ENCODE measurements at regions not wholly inside any gene's neighbourhood (a gene's known extent, or its start where the extent isn't known, plus 50 kb on each side); places are given as distances from the start of the nearest gene placed in this dataset.
"Not testable (repeated sequence)": the region's sequence is repeated elsewhere in the genome, so short reads cannot be mapped to it uniquely, and the experiment has no call there.

GRCh38 chr13:44727591-44727990 is 151.5 kb upstream of the TSC22D1 start:
- not testable (repeated sequence) for TF ChIP-seq EZH2 (IDR thresholded peaks at IDR 0.05; ENCODE audit: borderline replicate concordance, low read depth, low read length, severe bottlenecking); POLR2A (IDR thresholded peaks at IDR 0.05; ENCODE audit: low read depth, low read length); GATA2 (IDR thresholded peaks at IDR 0.05; ENCODE audit: insufficient read depth, insufficient read length, low read depth, low read length); POLR2AphosphoS5 (IDR thresholded peaks at IDR 0.05; ENCODE audit: insufficient read depth, low read depth, low read length); MYC (IDR thresholded peaks at IDR 0.05; ENCODE audit: low read depth, low read length); JUN (IDR thresholded peaks at IDR 0.05; ENCODE audit: borderline replicate concordance, insufficient read depth, insufficient read length, low read depth)
- TF ChIP-seq, protein P1, sequence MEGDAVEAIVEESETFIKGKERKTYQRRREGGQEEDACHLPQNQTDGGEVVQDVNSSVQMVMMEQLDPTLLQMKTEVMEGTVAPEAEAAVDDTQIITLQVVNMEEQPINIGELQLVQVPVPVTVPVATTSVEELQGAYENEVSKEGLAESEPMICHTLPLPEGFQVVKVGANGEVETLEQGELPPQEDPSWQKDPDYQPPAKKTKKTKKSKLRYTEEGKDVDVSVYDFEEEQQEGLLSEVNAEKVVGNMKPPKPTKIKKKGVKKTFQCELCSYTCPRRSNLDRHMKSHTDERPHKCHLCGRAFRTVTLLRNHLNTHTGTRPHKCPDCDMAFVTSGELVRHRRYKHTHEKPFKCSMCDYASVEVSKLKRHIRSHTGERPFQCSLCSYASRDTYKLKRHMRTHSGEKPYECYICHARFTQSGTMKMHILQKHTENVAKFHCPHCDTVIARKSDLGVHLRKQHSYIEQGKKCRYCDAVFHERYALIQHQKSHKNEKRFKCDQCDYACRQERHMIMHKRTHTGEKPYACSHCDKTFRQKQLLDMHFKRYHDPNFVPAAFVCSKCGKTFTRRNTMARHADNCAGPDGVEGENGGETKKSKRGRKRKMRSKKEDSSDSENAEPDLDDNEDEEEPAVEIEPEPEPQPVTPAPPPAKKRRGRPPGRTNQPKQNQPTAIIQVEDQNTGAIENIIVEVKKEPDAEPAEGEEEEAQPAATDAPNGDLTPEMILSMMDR (IDR thresholded peaks at IDR 0.05; ENCODE audit: extremely low read depth in 1 of 2, insufficient read depth in 1 of 2, low read depth in 1 of 2, low read length in 2 of 2) = not testable (repeated sequence)
